Endothelial cell of umbilical vein (primary cell): ENCODE measurements at regions not wholly inside any gene's neighbourhood (a gene's known extent, or its start where the extent isn't known, plus 50 kb on each side); places are given as distances from the start of the nearest gene placed in this dataset.
"Not testable (repeated sequence)": the region's sequence is repeated elsewhere in the genome, so short reads cannot be mapped to it uniquely, and the experiment has no call there.

Source experiments
- BruUV-seq: library from RNA; stranded (reverse); fragments of 400-500 nt; replicated peaks from 2 replicates; lab custom pipeline; 2021; lab: Mats Ljungman, UMichigan
- CTCF ChIA-PET: fragments of 300-600, 350-600 bp; sonication (Branson Sonifier 250); formaldehyde crosslinking; loops from one replicate; lab custom pipeline; 2021; ENCODE audit warnings: antibody characterized with exemption, inconsistent platforms; lab: Charles Lee
- POLR2A ChIA-PET: fragments of 300-600, 350-600 bp; sonication (Branson Sonifier 250); formaldehyde crosslinking; loops from one replicate; lab custom pipeline; 2021; ENCODE audit warnings: antibody characterized with exemption, inconsistent platforms; lab: Charles Lee
- DNase-seq: peaks from one replicate; pipeline ENCODE4 v3.0.0-alpha.2; 2011; ENCODE audit warnings: low read depth, low spot score
- FAIRE-seq: peaks from 2 replicates; lab custom pipeline; 2011; peaks lifted over from hg19 to GRCh38; lab: Jason Lieb, UNC
- H2AFZ ChIP-seq: 2 replicates; pipeline ENCODE4 v1.6.0; 2012; ENCODE audit warnings: low read depth, low read length, control low read depth, inconsistent platforms
- H3K27ac ChIP-seq: 2 replicates; pipeline ENCODE4 v1.5.1; 2011; ENCODE audit warnings: low read depth, mild to moderate bottlenecking, control low read depth, low read length, moderate library complexity; ENCODE audit not compliant: insufficient read depth
- H3K27me3 ChIP-seq, 2 experiments: 2 replicates each; pipeline versions ENCODE4 v1.6.0 to v1.6.1; 2011; ENCODE audit warnings: low read length in 2 of 2, mixed read lengths in 1 of 2; ENCODE audit not compliant: control insufficient read depth in 2 of 2, insufficient read depth in 2 of 2
- H3K36me3 ChIP-seq, 2 experiments: 2 replicates in 1 of 2; 3 replicates in 1 of 2; pipeline ENCODE4 v1.5.1; 2011; ENCODE audit warnings: low read length in 2 of 2, mild to moderate bottlenecking in 1 of 2, moderate library complexity in 1 of 2; ENCODE audit not compliant: control insufficient read depth in 2 of 2, insufficient read depth in 2 of 2; ENCODE audit errors: extremely low read depth in 1 of 2
- H3K4me1 ChIP-seq: 3 replicates; pipeline ENCODE4 v1.5.1; 2011; ENCODE audit warnings: mild to moderate bottlenecking, low read length; ENCODE audit not compliant: control insufficient read depth, insufficient read depth; ENCODE audit errors: extremely low read depth
- H3K4me2 ChIP-seq: 2 replicates; pipeline ENCODE4 v1.6.1; 2011; ENCODE audit warnings: low read length, control low read depth, mixed read lengths; ENCODE audit not compliant: insufficient read depth
- H3K4me3 ChIP-seq, 3 experiments: fragments of 200-600 bp in 1 of 3; sonication (generic), shearing (Covaris generic) in 1 of 3; replicated peaks in 1 of 3; 2 replicates each; pipeline ENCODE4 v1.5.1; 2011 to 2016; ENCODE audit warnings: control low read depth in 3 of 3, low read length in 3 of 3, mild to moderate bottlenecking in 2 of 3, inconsistent platforms in 1 of 3, low read depth in 1 of 3, moderate library complexity in 1 of 3; ENCODE audit not compliant: insufficient read depth in 1 of 3
- H3K79me2 ChIP-seq: 2 replicates; pipeline ENCODE4 v1.6.0; 2012; ENCODE audit warnings: low read length, inconsistent platforms; ENCODE audit not compliant: control insufficient read depth, insufficient read depth
- H3K9ac ChIP-seq: replicated peaks from 2 replicates; pipeline ENCODE3; 2011; ENCODE audit warnings: low read length, control low read depth; ENCODE audit not compliant: insufficient read depth; ENCODE audit errors: extremely low read depth
- H3K9me1 ChIP-seq: replicated peaks from 3 replicates; pipeline ENCODE4 v1.6.0; 2011; ENCODE audit warnings: mild to moderate bottlenecking, low read length; ENCODE audit not compliant: control insufficient read depth, insufficient read depth; ENCODE audit errors: extremely low read depth
- H3K9me3 ChIP-seq: replicated peaks from 2 replicates; pipeline ENCODE4 v1.5.1; 2012; ENCODE audit warnings: low read length, inconsistent platforms; ENCODE audit not compliant: control insufficient read depth, insufficient read depth
- H4K20me1 ChIP-seq: replicated peaks from 2 replicates; pipeline ENCODE3; 2011; ENCODE audit warnings: mild to moderate bottlenecking, low read length; ENCODE audit not compliant: control insufficient read depth, insufficient read depth; ENCODE audit errors: extremely low read depth
- EZH2 ChIP-seq: IDR thresholded peaks from 2 replicates; pipeline ENCODE4 v1.6.1; 2012; ENCODE audit warnings: borderline replicate concordance, low read depth, mild to moderate bottlenecking, moderate library complexity, low read length, inconsistent platforms; ENCODE audit not compliant: severe bottlenecking
- FOS ChIP-seq: IDR thresholded peaks from 2 replicates; pipeline ENCODE4 v1.6.1; 2011; ENCODE audit warnings: mild to moderate bottlenecking, low read length, moderate library complexity, borderline replicate concordance; ENCODE audit not compliant: insufficient read depth
- POLR2A ChIP-seq: IDR thresholded peaks from 2 replicates; pipeline ENCODE4 v1.6.1; 2012; ENCODE audit warnings: low read depth, mild to moderate bottlenecking, control low read depth, low read length
- dilution Hi-C: fragments of 300-500 bp; cut with MboI; formaldehyde crosslinking; loops from one replicate; pipeline ENCODE4 v1.15.0; 2019; ENCODE audit warnings: low sequenced_read_pairs; ENCODE audit not compliant: extremely low pct_ligation_motif_present
- intact Hi-C: fragments of 100-400 bp; cut with micrococcal nuclease; formaldehyde crosslinking; loops from one replicate; pipeline ENCODE4 v1.10.0; 2022

- BruUV-seq, result no TSS peak
- Histone ChIP-seq H3K4me2 (no peak overlapping the region), H3K79me2 (no peaks in the 10 kb centered on the region), H3K36me3 (no peaks in the 10 kb centered on the region), H3K4me1 (no peaks in the 10 kb centered on the region), H3K27me3 (no peaks in the 10 kb centered on the region), H3K9me3 (no peaks in the 10 kb centered on the region), H3K9ac (no peak overlapping the region), H3K9me1 (no peaks in the 10 kb centered on the region), H3K4me3 (no peak overlapping the region), H4K20me1 (no peaks in the 10 kb centered on the region), H2AFZ (no peak overlapping the region), H3K27ac (no peak overlapping the region)
- DNase-seq (no peak), FAIRE-seq (no peak)
- dilution Hi-C loops (no loop called here), intact Hi-C loops (no loop called here)
- TF ChIP-seq EZH2, result no peak
- no peak for TF ChIP-seq POLR2A
- TF ChIP-seq FOS, result no peak
- POLR2A ChIA-PET, result no interaction called here
- CTCF ChIA-PET, result no interaction called here
Observed at GRCh38 chr10:45513551-45513950, 139.5 kb downstream of the ALOX5 start.

- intact Hi-C loops, H3K9ac ChIP-seq, H3K4me3 ChIP-seq, CTCF ChIA-PET, H3K27ac ChIP-seq, FAIRE-seq, POLR2A ChIA-PET, H3K36me3 ChIP-seq, DNase-seq, H3K79me2 ChIP-seq, BruUV-seq, H2AFZ ChIP-seq, H3K9me1 ChIP-seq, H3K9me3 ChIP-seq, H3K4me1 ChIP-seq, dilution Hi-C loops, H3K4me2 ChIP-seq, H3K27me3 ChIP-seq, H4K20me1 ChIP-seq: not testable (repeated sequence)
Observed at GRCh38 chr10:45511926-45512325, 137.9 kb downstream of the ALOX5 start.
